ENCODE measurements at regions not wholly inside any gene's neighbourhood (a gene's known extent, or its start where the extent isn't known, plus 50 kb on each side); places are given as distances from the start of the nearest gene placed in this dataset.

DNA sequence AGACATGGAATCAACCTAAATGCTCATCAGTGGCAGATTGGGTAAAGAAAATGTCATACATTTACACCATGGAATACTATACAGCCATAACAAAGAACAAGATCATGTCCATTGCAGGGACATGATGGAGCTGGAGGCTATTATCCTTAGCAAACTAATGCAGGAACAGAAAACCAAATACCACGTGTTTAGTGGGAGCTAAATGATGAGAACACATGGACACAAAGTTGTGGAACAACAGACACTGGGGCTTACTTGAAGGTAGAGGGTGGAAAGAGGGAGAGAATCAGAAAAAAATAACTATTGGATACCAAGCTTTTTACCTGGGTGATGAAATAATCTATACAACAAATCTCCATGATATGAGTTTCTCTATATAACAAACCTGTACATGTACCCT, 701.3 kb downstream of the TBC1D32 start:
- no peak for DNase-seq (ENCODE audit: low read depth)

DNA sequence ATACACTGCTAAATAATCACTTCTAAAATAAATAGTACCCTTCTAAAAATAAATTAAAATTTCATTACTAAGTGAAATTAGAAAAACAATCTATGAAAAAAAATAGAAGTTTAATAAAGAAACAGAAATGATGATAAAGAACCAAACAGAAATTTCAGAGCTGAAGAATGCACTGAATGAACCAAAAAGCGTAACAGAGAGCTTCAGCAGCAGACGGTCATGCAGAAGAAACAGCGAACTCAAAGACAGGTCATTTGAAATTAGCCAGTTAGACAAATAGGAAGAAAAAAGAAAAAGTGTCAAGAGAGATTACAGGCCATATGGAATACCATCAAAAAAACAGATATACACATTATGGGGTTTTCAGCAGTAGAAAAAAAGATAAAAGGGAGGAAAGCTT, 706.7 kb downstream of the TBC1D32 start:
- DNase-seq (ENCODE audit: low read depth) = no peak

DNA sequence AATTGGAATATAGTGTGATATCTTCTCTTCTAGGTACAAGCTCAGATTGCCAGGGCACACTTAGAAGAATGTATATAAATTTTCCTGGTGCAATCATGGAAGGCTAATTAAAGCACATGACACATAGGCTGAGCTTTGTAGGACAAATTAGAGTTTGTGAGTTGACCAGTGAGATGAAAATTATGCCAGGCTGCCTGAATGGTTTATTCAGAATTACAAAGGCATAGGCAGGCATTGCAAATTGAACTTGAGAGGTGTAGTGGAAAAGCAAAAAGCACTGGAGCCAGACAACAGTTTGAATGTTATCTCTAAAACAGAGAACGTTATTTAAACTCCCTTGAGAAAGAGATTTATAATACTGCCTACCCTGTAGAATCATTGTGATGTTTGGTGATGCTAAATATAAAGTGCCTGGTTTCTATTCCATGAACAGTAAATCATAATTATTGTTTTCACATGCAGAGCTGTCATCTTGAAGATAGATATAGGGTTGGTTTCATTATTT, 712.1 kb downstream of the TBC1D32 start:
- no peak for DNase-seq (ENCODE audit: low read depth)

DNA sequence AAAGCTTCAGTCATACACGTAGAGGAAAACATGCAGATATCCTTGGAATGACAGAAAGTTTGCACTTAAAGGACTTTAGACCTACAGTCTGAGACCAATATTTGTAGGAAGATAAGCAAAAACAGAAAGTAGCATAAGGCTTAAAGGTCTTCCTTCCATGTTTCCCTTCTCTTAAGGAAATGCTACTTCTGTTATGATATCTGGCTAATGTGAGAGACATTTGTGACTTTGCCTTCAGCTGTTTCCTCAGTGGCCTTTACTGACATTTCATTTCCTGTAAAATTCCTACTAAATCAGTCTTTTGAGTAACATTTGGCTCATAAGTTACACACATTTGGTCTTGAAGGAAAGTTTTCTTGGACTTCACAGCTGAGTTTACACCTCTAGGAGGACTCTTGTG, 713.4 kb downstream of the TBC1D32 start:
- DNase-seq (ENCODE audit: low read depth) = no peak

DNA sequence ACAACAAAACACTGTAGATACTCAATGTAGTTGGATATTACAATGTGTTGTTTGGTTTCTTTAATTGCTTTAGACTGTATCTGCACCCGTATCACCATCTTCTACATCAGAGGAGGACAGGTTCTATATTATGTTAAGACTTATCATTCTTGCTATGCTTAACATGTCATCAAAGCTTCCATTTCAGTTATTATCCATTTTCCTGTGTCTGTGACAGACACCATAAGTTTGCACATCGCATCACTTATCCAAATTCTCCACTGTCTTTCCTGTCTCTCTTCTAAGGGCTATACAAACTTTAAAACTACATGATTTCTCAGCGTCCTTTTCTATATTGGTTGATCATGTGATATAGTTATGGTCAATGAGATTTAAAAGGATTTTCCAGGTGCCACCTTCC, 719.0 kb downstream of the TBC1D32 start:
- DNase-seq (ENCODE audit: low read depth) = no peak

DNA sequence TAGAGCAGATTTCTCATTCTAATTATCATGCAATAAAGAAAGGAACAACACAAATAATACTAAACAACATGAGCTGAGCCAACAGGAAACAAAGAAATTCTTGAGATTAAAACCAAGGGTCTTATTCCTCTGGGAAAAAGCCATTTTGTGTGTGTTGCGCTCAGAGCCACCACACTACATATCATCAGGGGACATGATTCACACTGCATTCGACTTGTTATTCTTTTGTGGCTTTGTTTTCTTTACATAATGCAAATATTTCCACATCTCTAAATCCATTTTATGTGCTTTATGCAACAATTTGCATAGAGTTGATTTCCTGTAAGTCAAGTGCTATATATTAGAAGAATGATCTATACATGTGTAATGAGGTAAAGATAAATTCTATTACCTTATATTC, 719.6 kb downstream of the TBC1D32 start:
- DNase-seq (ENCODE audit: low read depth) = no peak

DNA sequence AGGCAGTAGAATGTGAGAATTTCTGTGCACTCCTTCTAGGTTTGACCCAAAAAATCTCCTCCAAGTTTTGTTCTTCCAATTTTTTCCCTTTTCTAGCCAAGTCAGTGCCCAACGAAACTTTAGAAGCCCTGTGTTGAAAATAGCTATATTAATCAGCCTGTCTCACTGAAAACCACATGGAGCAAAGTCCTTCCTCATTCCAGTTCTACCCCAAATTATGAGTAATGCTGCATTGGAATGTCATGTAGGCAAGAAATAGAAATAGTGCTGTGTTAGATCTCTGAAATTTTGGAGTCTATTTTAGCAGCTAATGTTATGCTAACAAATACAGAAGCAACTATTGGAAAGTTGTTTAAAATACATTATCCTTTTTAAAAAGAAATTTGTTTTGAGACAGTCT, 725.5 kb downstream of the TBC1D32 start:
- DNase-seq (ENCODE audit: low read depth) = peak; percentile 30

DNA sequence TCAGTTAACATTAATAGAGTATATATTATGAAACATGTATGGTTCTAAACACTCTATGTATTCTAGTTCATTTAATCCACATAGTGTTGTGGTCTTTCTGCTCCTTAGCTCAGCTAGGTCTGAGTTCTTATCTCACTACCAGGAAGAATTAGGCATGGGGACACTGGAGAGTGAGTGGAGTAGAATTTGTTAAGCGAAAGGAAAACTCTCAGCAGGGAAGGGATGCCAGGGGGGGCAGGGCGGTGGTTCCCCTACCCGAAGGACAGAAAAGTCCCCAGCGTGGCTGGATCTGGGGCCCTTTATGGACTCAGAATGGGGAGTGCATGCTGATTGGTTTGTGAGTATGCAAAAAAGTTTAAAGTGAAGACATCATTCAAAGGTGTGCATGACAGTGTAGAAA, 727.5 kb downstream of the TBC1D32 start:
- DNase-seq (ENCODE audit: low read depth) = no peak

DNA sequence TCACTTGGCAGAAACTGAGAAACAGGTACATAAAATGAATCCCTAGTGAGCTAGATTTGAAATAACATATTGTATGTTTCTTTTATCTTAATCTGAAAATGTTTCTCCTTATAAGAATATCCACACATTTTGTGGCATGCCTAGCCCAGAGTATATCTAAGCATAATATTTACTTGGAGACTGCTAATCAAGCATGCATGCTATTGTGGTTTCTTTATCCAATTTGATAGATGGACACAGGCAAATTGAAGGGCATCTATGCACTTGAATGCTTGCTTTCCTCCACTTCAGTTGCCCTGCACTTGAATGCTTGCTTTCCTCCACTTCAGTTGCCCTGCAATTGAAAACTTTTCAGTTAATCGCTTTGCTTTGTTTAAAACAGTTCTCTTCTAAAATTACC, 729.8 kb downstream of the TBC1D32 start:
- DNase-seq (ENCODE audit: low read depth) = no peak

DNA sequence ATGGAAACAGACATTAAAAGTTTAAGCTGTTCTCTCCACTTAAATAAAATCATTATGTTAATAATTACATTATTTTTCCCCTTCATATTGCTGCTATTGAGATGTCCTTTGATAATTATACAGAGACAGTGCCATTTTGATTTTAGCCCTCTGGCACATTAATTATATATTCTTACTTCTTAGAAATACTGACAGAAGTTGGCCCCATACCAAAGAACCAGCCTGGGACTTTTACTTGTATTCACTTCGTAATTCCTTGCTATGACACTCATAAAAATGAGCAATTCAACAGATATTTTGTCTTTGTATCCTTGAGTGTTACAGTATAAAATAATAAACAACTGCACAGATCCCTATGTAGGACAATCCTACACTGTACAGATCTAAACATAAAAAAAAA, 743.7 kb downstream of the TBC1D32 start:
- no peak for DNase-seq (ENCODE audit: low read depth)

DNA sequence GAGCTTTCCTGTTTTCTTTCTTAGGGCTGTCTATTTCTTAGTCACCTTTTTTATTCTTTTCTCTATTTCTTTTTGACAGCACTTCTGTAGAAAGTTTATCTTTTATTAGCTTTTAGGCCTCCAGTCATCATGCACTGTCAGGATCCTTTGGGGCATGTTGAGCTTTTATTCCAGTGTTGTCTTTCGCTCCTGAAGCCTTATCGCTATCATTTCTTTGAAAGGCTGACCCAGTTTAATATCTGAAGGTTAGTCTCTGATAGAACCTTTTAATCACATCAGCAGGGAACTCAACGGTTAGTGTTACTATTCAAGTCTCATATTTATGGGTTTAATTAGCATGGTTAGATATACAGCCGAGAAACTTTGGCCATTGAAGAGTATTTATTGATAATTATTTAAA, 745.9 kb downstream of the TBC1D32 start:
- DNase-seq (ENCODE audit: low read depth) = no peak

DNA sequence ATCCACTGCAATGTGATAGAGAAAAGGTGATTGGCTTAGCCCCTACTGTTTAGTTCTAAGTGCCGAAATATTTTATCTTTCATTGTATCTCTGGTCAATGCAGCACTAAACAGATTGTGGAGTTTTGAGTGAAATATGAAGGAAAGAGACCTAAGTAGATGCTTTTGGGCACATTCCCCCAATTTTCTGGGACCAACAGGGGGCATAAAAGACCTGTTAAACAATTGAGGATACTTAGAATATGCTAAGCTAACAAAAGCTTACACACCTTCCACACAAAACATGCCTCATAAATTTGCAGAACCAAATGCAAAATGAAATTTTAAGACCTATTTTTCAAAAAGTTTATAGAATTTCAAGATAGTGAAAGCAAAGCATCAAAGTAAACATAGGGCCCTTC, 746.9 kb downstream of the TBC1D32 start:
- DNase-seq (ENCODE audit: low read depth) = no peak

DNA sequence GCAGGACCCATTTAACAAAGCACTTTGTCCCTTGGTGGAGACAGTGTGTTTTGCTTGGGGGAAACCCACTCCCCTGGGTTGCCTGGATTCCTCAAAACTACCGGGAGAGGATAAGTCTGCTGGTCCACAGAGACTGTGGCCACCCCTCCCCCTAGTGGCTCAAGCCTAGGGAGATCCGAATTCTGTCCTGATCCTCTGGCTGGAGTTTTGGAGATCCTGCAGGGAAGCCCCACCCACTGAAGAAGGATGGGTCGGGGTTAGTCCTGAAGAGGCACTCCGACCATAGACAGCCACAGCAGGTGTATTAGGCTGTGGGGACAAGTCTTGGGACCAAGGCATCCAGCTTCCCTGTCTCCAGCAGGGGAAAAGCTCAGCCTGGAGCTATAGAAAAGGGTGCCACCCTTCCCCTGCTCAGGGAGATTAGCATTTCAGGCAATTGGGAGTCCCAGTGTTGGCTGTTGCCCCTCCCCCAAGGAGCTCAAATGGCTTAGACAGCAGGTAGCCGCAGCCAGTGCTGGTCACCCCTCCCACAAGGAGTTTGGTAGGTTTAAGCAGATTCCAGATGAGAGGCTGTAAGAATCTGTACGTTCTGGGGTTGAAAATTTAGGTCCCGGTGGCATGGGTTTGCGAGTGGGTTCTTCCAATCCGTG, 750.0 kb downstream of the TBC1D32 start:
- DNase-seq (ENCODE audit: low read depth) = no peak

DNA sequence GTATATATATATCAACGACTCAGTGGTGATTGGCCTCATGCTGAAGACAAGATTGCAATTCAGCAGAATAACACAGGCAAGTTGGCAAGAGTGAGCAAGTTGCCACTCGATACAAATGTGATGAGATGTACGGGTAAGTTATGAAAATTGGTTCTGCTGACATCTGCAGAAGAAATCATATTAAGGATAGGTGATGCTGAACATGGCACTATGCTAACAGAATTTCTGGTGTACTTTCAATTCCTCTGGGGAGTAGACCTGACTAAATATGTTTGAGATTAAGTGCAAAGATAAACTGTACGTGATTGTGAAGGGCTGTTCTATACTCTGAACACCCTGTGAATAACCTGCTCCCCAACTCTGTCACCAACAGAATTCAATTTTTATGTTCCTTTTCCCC, 758.2 kb downstream of the TBC1D32 start:
- no peak for DNase-seq (ENCODE audit: low read depth)

DNA sequence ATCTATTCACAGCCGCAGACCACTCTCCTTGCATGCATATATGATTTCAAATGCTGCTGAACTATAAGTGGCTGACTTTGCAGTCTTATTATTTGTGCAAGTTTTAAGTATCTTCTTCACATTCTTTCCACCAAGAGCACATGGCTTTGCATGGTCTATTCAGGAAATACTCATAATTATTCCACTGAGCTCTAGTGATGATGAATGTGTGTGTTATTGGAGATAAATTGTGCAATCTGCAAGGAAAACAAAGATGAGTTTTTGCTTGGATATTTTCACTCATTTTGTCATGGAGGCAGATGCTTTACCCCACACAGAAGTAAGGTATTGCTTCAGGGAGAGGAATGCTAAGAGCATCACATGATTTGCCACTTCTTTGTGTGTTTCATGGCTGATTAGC, 764.6 kb downstream of the TBC1D32 start:
- no peak for DNase-seq (ENCODE audit: low read depth)

DNA sequence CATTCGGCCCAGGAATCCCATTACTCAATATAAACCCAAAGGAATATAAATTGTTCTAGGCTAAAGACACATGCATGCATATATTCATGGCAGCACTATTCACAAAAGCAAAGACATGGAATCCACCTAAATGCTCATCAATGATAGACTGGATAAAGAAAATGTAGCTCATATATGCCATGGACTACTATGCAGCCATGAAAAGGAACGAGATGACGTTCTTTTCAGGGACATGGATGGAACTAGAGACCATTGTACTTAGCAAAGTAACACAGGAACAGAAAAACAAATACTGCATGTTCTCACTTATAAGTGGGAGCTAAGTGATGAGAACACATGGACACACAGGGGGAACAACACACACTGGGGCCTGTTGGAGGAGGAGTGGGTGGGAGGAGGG, 769.5 kb downstream of the TBC1D32 start:
- DNase-seq (ENCODE audit: low read depth) = no peak

DNA sequence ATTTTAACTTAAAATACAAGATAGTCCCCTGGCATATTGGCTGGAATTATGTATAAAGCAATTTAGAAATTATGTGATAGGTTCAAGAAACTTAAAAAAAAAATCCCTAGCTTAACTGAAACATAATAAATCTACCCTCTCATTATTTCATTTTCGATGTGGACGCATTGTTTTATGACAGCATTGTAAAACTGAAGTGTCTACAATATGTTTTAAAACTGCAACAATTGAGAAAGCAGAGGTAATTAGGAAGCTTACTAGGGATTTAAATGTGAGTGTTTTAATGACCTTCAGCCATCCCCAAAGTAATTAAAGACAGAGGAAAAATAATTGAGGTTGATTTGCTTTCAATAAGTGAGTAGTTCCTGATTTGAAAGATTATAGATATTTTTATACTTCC, 776.0 kb downstream of the TBC1D32 start:
- DNase-seq (ENCODE audit: low read depth) = no peak

DNA sequence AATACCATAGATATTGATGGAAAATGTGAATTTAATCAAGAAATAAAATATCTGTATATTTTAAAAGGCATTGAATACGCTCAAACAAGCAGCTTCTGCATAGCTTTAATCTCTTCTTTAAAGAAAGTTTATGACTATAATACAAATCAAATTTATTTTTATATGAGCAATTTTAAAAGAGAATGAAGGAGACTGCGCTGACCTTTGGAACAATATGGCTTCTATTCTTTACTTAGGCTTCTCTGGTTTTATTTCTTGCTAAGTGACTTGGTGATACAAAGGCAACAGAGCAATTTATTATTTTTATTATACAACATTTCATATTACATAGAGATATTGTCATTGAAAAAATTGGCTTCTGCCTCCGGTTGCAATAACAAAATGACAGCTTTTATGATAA, 776.7 kb downstream of the TBC1D32 start:
- no peak for DNase-seq (ENCODE audit: low read depth)

DNA sequence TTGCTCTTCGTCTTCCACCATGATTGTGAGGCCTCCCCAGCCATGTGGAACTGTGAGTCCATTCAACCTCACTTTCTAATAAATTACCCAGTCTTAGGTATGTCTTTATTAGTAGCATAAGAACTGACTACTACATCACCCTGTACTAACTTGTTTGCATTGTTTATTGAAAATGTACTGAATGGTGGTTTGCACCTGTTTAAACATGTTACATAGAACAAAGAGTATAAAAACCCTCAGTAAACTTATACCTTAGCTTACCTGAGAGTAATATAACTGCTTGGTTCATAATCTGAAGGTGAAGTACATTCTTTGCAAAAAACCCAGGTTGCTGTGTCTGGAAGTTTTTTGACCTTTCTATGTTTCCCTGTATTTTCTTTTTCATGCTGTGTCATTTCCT, 777.8 kb downstream of the TBC1D32 start:
- no peak for DNase-seq (ENCODE audit: low read depth)

DNA sequence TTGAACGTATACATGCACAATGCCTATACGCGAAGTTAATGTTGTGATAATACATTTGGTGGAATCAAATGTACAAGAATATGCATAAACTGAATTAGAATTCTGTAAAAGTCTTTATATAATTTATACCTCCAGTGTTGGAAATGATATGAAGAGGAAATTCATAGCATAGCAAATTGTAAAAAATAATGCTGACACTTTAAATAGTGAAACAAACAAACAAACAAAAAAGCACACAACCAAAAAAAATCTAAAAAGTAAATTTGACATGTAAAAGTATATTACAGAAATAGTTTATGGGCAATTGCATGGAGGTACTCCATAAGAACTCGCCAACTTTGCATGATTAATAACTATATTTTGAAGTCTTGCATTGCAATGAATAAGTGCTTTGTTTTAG, 780.9 kb downstream of the TBC1D32 start:
- DNase-seq (ENCODE audit: low read depth) = no peak

DNA sequence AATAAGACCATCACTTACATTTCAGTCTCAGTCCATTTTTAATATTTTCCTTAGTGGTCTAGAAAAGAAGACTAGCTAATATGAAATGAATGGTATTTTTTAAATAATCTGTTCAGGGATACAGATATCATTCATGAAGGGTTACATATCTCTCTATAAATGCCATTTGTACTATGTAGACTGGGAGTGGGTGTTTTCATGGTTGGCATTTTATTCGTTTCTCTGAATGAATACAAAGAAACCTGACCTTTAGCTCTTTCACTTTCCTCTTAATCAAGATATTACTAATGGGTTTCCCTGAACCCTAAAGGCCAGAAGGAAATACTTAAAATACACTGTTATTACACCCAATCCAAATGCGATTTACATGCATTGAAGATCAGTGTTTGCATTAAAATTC, 788.9 kb downstream of the TBC1D32 start:
- DNase-seq (ENCODE audit: low read depth) = no peak

DNA sequence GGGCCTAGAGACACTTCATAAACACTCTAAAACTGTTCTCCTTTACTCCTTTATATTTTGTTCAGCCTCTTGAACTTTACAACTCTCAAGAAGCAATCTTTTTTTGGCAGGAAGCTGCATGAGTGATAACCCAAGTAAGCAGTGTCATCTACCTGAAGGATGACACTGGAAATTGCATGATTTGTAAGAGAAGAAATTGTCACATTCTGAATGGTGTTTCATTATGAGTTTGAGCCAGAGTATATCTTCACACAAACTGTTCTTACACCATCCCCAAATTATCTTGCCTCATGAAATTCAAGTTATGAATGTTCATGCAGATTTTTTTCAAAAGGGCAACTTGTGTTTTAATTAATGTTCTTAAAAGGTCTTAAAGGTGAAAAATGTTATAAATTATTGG, 799.3 kb downstream of the TBC1D32 start:
- no peak for DNase-seq (ENCODE audit: low read depth)

DNA sequence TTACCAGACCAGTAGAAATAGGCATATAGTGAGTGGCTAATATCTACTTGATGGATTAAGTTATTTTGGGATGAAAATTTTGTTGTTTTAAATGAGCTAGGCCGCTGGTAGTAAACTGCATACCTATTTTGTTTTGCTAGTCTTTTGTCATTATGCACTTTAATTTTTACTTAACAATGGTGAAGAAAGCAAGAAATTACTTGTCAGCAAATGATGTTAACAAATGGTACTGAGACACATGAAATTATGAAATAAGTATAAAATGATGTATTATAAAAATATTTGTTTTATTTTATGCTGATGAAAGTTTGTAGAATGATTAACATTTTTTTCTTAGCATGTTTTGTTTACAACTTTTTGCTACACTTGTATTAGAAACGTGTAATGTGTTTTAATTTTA, 807.7 kb downstream of the TBC1D32 start:
- no peak for DNase-seq (ENCODE audit: low read depth)

DNA sequence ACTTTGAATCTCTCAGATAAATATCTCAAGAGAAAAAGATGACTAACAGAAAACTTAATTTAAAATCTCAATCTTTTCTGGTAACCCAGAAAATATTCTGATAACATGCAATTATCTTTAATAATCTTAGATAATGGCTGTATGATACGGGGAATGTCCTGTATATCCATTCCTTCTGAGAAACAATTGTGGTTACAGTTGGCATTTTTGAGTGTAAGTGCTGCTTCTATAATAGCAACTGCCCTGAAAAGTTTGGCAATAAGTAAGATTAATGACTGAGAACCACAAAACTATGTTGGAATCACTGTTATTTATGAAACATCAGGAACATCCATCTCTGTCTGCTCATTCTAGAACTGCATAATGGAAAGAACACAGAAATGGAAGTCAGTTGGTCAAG, 819.7 kb downstream of the TBC1D32 start:
- no peak for DNase-seq (ENCODE audit: low read depth)

DNA sequence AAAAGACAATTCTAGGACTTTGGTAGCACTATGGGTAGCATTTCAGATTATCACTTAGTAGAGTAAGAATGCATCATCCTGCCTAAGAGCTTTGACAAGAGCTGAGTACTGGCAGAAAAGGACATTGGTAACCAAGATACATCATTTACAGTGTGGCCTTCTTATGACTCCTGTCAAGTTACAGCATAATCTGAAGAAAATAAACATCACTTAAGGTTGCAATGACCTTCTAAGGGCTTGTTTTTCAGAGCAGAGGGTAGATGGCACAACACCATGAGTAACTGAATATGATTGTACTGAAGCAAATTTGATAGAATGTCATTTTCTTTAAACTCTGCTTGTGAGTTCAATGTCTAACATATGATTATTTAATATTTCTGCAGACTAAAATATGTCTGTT, 822.6 kb downstream of the TBC1D32 start:
- DNase-seq (ENCODE audit: low read depth) = no peak

Data from M059J (cell line).